ENCODE measurements at regions not wholly inside any gene's neighbourhood (a gene's known extent, or its start where the extent isn't known, plus 50 kb on each side); places are given as distances from the start of the nearest gene placed in this dataset.

GRCh38 chr22:49353235-49353634, 474.4 kb downstream of the BRD1 start:
- intact Hi-C loops (cut with DNase I): no loop called here
- no peaks in the 10 kb centered on the region for H3K9me3 ChIP-seq (replicated peaks in 1 of 3)
- no peak for DNase-seq
- TF ChIP-seq CTCF (IDR thresholded peaks at IDR 0.05) (no peak), POLR2A (IDR thresholded peaks at IDR 0.05) (no peak)
- H3K27ac ChIP-seq: no peak overlapping the region
- no peak overlapping the region for H3K4me3 ChIP-seq
- H3K4me1 ChIP-seq (replicated peaks in 1 of 2): no peaks in the 10 kb centered on the region
- H3K36me3 ChIP-seq (replicated peaks in 1 of 2): no peaks in the 10 kb centered on the region
- no peaks in the 10 kb centered on the region for H3K27me3 ChIP-seq
- 76 to 84% (median 79%) methylated on average over 17 of the region's 17 CpGs for WGBS, 4 donors

- no peak overlapping the region for H3K4me3 ChIP-seq
- no peaks in the 10 kb centered on the region for H3K9me3 ChIP-seq (replicated peaks in 1 of 3)
- no peak for TF ChIP-seq POLR2A (IDR thresholded peaks at IDR 0.05)
- no peak for TF ChIP-seq CTCF (IDR thresholded peaks at IDR 0.05)
- H3K27ac ChIP-seq: no peak overlapping the region
- H3K27me3 ChIP-seq: no peaks in the 10 kb centered on the region
- WGBS, 4 donors: 75 to 85% (median 83%) methylated on average over 20 to 29 of the region's 29 CpGs
- no peaks in the 10 kb centered on the region for H3K4me1 ChIP-seq (replicated peaks in 1 of 2)
- DNase-seq: no peak
- H3K36me3 ChIP-seq (replicated peaks in 1 of 2): no peaks in the 10 kb centered on the region
- intact Hi-C loops (cut with DNase I): no loop called here
These were observed 475.1 kb downstream of the BRD1 start for GRCh38 chr22:49352361-49353169.

- Histone ChIP-seq H3K27me3 (no peaks in the 10 kb centered on the region), H3K4me1 (replicated peaks in 1 of 2) (no peaks in the 10 kb centered on the region), H3K9me3 (replicated peaks in 1 of 3) (no peaks in the 10 kb centered on the region), H3K4me3 (no peak overlapping the region), H3K27ac (no peak overlapping the region), H3K36me3 (replicated peaks in 1 of 2) (no peaks in the 10 kb centered on the region)
- no peak for DNase-seq
- intact Hi-C loops (cut with DNase I): no loop called here
- 67 to 85% (median 74%) methylated on average over 13 to 22 of the region's 22 CpGs for WGBS, 4 donors
- TF ChIP-seq POLR2A (IDR thresholded peaks at IDR 0.05) (no peak), CTCF (IDR thresholded peaks at IDR 0.05) (no peak)
These were observed 475.9 kb downstream of the BRD1 start for GRCh38 chr22:49351761-49352227.

- intact Hi-C loops (cut with DNase I): no loop called here
- no peaks in the 10 kb centered on the region for H3K9me3 ChIP-seq (replicated peaks in 1 of 3)
- H3K4me3 ChIP-seq: no peak overlapping the region
- no peaks in the 10 kb centered on the region for H3K36me3 ChIP-seq (replicated peaks in 1 of 2)
- H3K27me3 ChIP-seq: no peaks in the 10 kb centered on the region
- no peak for DNase-seq
- TF ChIP-seq CTCF (IDR thresholded peaks at IDR 0.05): no peak
- TF ChIP-seq POLR2A (IDR thresholded peaks at IDR 0.05): no peak
- WGBS, 4 donors: 40 to 63% (median 58%) methylated on average over 10 to 18 of the region's 18 CpGs
- H3K27ac ChIP-seq: no peak overlapping the region
- no peaks in the 10 kb centered on the region for H3K4me1 ChIP-seq (replicated peaks in 1 of 2)
These were observed 477.1 kb downstream of the BRD1 start for GRCh38 chr22:49350441-49351121.

Data from adrenal gland (tissue), 9 donors.